HG03060 (cell line): ENCODE measurements at regions not wholly inside any gene's neighbourhood (a gene's known extent, or its start where the extent isn't known, plus 50 kb on each side); places are given as distances from the start of the nearest gene placed in this dataset.

Source experiments
- ATAC-seq: cut with Tn5 transposase; IDR thresholded peaks from one replicate; pipeline ENCODE4 v1.9.1; 2021; ENCODE audit warnings: low read depth, moderate number of reproducible peaks; ENCODE audit not compliant: unreplicated experiment

- no peak for ATAC-seq
Observed at GRCh38 chr7:155138204-155138603, 68.1 kb downstream of the HTR5A start.

GRCh38 chr7:155141562-155141961 is 71.4 kb downstream of the HTR5A start:
- no peak for ATAC-seq

- ATAC-seq = no peak
Observed at GRCh38 chr7:155143381-155143780, 73.3 kb downstream of the HTR5A start.

- no peak for ATAC-seq
Observed at GRCh38 chr7:155144371-155144770, 74.2 kb downstream of the HTR5A start.

- ATAC-seq = no peak
Observed at GRCh38 chr7:155145477-155146255, 75.5 kb downstream of the HTR5A start.

GRCh38 chr7:155147172-155147571 is 77.0 kb downstream of the HTR5A start:
- no peak for ATAC-seq

- ATAC-seq = no peak
Observed at GRCh38 chr7:155147624-155148023, 77.5 kb downstream of the HTR5A start.

- no peak for ATAC-seq
Observed at GRCh38 chr7:155153676-155154075, 83.6 kb downstream of the HTR5A start.

GRCh38 chr7:155154586-155154985 is 84.5 kb downstream of the HTR5A start:
- ATAC-seq = no peak

- ATAC-seq = no peak
Observed at GRCh38 chr7:155161690-155162089, 91.6 kb downstream of the HTR5A start.

- no peak for ATAC-seq
Observed at GRCh38 chr7:155162422-155162821, 92.3 kb downstream of the HTR5A start.

GRCh38 chr7:155163696-155164095 is 93.6 kb downstream of the HTR5A start:
- ATAC-seq = no peak

GRCh38 chr7:155164316-155164715 is 94.2 kb downstream of the HTR5A start:
- ATAC-seq = no peak

GRCh38 chr7:155166108-155166507 is 96.0 kb downstream of the HTR5A start:
- ATAC-seq = no peak

- no peak for ATAC-seq
Observed at GRCh38 chr7:155166673-155167370, 96.7 kb downstream of the HTR5A start.

- ATAC-seq = no peak
Observed at GRCh38 chr7:155167706-155168365, 97.7 kb downstream of the HTR5A start.

GRCh38 chr7:155168597-155169480 is 98.7 kb downstream of the HTR5A start:
- ATAC-seq = no peak

GRCh38 chr7:155169498-155170065 is 99.5 kb downstream of the HTR5A start:
- no peak for ATAC-seq

GRCh38 chr7:155170331-155170730 is 100.2 kb downstream of the HTR5A start:
- ATAC-seq = no peak

- ATAC-seq = no peak
Observed at GRCh38 chr7:155172141-155172540, 102.0 kb downstream of the HTR5A start.
